ENCODE measurements at regions not wholly inside any gene's neighbourhood (a gene's known extent, or its start where the extent isn't known, plus 50 kb on each side); places are given as distances from the start of the nearest gene placed in this dataset.

DNA sequence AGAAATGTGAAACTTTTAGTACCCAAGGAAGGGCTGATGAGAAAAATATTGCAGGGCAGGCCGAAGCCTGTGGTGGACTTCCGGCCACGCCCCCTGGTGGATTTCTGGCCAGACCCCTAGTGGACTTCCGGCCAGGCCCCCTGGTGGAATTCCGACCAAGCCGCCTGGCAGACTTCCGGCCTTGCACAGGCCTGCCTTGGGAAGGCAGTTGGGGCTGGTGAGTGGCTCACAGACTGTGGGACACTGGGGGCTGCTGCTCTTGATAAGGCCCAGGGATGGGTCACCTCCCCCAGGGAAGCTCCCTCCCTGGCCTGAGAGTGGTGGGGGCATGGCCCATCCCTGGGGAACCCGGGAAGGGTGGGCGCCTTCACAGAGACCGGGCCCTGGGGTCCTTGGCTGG is 116.4 kb upstream of the MKI67 start:
- Histone ChIP-seq H3K9me3 (ENCODE audit: control insufficient read depth, low read length) (no peaks in the 10 kb centered on the region), H3K4ac (ENCODE audit: low read depth in 1 of 2, low read length in 2 of 2) (no peak overlapping the region), H4K91ac (ENCODE audit: low read length) (no peak overlapping the region), H2AFZ (ENCODE audit: low read depth, low read length) (no peak overlapping the region), H3K23ac (ENCODE audit: low read length in 2 of 2) (no peak overlapping the region), H2AK5ac (ENCODE audit: low read length, severe bottlenecking) (no peak overlapping the region), H2BK5ac (ENCODE audit: low read depth, low read length, poor library complexity, severe bottlenecking) (no peak overlapping the region), H3K9ac (ENCODE audit: low read length) (no peak overlapping the region), H3K18ac (ENCODE audit: low read depth in 1 of 2, low read length in 2 of 2) (no peak overlapping the region), H2BK15ac (ENCODE audit: low read depth, poor library complexity, severe bottlenecking) (no peak overlapping the region), H2BK12ac (ENCODE audit: low read length in 2 of 2) (no peak overlapping the region), H3K79me1 (replicated peaks; ENCODE audit: low read length, poor library complexity, severe bottlenecking) (no peaks in the 10 kb centered on the region), H3K4me1 (ENCODE audit: control insufficient read depth, insufficient read depth, low read depth, low read length) (no peaks in the 10 kb centered on the region), H3K36me3 (ENCODE audit: control insufficient read depth in 1 of 2, insufficient read depth in 2 of 2, low read depth in 1 of 2, low read length in 2 of 2) (no peaks in the 10 kb centered on the region), H3K27ac (ENCODE audit: low read length, poor library complexity, severe bottlenecking) (no peak overlapping the region), H4K8ac (ENCODE audit: low read length) (no peak overlapping the region), H3K4me3 (ENCODE audit: insufficient read depth in 1 of 2, low read depth in 1 of 2, low read length in 2 of 2) (no peak overlapping the region), H2BK120ac (ENCODE audit: low read depth, low read length) (no peak overlapping the region), H3K4me2 (ENCODE audit: low read length, poor library complexity, severe bottlenecking) (no peak overlapping the region), H3K27me3 (ENCODE audit: control insufficient read depth in 1 of 2, insufficient read depth in 1 of 2, low read length in 2 of 2) (no peaks in the 10 kb centered on the region), H3K14ac (ENCODE audit: low read length in 2 of 2) (no peak overlapping the region)
- DNase-seq = no peak
- 84% methylated on average over 10 of the region's 10 CpGs for WGBS

DNA sequence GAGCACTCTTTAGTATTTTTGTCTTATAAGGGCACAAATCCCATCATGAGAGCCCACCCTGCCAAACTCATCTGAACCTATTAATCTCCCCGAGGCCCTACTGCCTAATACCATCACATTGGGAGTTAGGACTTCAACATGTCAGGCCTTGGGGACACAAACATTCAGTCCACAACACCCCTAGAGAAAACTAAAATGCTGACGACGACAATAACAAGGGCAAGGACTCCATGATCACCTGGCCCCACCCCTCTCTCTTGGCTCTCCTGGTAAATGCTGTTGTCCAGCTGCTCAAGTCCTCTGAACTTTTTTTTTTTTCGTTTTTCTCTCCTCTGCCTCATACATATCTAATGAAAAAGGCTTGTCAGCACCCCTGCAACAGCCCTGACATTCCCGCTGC is 118.8 kb upstream of the MKI67 start:
- no peaks in the 10 kb centered on the region for H3K4me1 ChIP-seq (ENCODE audit: control insufficient read depth, insufficient read depth, low read depth, low read length)
- H3K14ac ChIP-seq (ENCODE audit: low read length in 2 of 2) = no peak overlapping the region
- H3K36me3 ChIP-seq (ENCODE audit: control insufficient read depth in 1 of 2, insufficient read depth in 2 of 2, low read depth in 1 of 2, low read length in 2 of 2) = no peaks in the 10 kb centered on the region
- WGBS = 53% methylated on average over 5 of the region's 5 CpGs
- no peaks in the 10 kb centered on the region for H3K79me1 ChIP-seq (replicated peaks; ENCODE audit: low read length, poor library complexity, severe bottlenecking)
- H2BK15ac ChIP-seq (ENCODE audit: low read depth, poor library complexity, severe bottlenecking) = no peak overlapping the region
- no peak overlapping the region for H3K18ac ChIP-seq (ENCODE audit: low read depth in 1 of 2, low read length in 2 of 2)
- no peak overlapping the region for H4K8ac ChIP-seq (ENCODE audit: low read length)
- DNase-seq = no peak
- H3K27me3 ChIP-seq (ENCODE audit: control insufficient read depth in 1 of 2, insufficient read depth in 1 of 2, low read length in 2 of 2) = no peaks in the 10 kb centered on the region
- H2BK120ac ChIP-seq (ENCODE audit: low read depth, low read length) = no peak overlapping the region
- H4K91ac ChIP-seq (ENCODE audit: low read length) = no peak overlapping the region
- H3K4me3 ChIP-seq (ENCODE audit: insufficient read depth in 1 of 2, low read depth in 1 of 2, low read length in 2 of 2) = no peak overlapping the region
- no peak overlapping the region for H2BK12ac ChIP-seq (ENCODE audit: low read length in 2 of 2)
- H3K27ac ChIP-seq (ENCODE audit: low read length, poor library complexity, severe bottlenecking) = no peak overlapping the region
- H3K4me2 ChIP-seq (ENCODE audit: low read length, poor library complexity, severe bottlenecking) = no peak overlapping the region
- no peak overlapping the region for H3K9ac ChIP-seq (ENCODE audit: low read length)
- H2BK5ac ChIP-seq (ENCODE audit: low read depth, low read length, poor library complexity, severe bottlenecking) = no peak overlapping the region
- no peak overlapping the region for H2AK5ac ChIP-seq (ENCODE audit: low read length, severe bottlenecking)
- H2AFZ ChIP-seq (ENCODE audit: low read depth, low read length) = no peak overlapping the region
- no peak overlapping the region for H3K4ac ChIP-seq (ENCODE audit: low read depth in 1 of 2, low read length in 2 of 2)
- no peak overlapping the region for H3K23ac ChIP-seq (ENCODE audit: low read length in 2 of 2)
- H3K9me3 ChIP-seq (ENCODE audit: control insufficient read depth, low read length) = no peaks in the 10 kb centered on the region

DNA sequence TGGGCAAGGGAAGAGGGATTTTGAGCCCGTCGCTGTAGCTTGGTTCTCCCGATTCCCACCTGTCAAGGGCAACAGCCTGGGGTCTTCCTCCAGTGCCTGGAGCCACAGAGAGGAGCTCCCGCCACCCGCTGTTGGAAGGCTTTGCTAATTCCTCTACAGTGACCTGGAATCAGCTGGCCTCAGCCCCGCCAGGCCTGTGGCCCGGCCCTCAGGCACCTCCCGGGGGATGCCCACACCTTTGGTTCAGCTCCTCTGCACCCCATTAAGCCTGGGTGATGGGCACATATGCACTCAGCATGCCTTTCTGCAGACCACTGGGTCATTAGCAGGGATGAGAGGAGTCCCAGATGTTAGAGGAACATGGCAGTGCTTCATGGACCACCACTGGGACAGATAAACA is 121.4 kb upstream of the MKI67 start:
- Histone ChIP-seq H3K14ac (ENCODE audit: low read length in 2 of 2) (no peak overlapping the region), H4K91ac (ENCODE audit: low read length) (no peak overlapping the region), H2BK15ac (ENCODE audit: low read depth, poor library complexity, severe bottlenecking) (no peak overlapping the region), H3K9ac (ENCODE audit: low read length) (no peak overlapping the region), H3K4ac (ENCODE audit: low read depth in 1 of 2, low read length in 2 of 2) (no peak overlapping the region), H3K27me3 (ENCODE audit: control insufficient read depth in 1 of 2, insufficient read depth in 1 of 2, low read length in 2 of 2) (no peaks in the 10 kb centered on the region), H3K27ac (ENCODE audit: low read length, poor library complexity, severe bottlenecking) (no peak overlapping the region), H3K4me2 (ENCODE audit: low read length, poor library complexity, severe bottlenecking) (no peak overlapping the region), H2BK5ac (ENCODE audit: low read depth, low read length, poor library complexity, severe bottlenecking) (no peak overlapping the region), H3K4me1 (ENCODE audit: control insufficient read depth, insufficient read depth, low read depth, low read length) (no peaks in the 10 kb centered on the region), H2AFZ (ENCODE audit: low read depth, low read length) (no peak overlapping the region), H3K9me3 (ENCODE audit: control insufficient read depth, low read length) (no peaks in the 10 kb centered on the region), H2BK120ac (ENCODE audit: low read depth, low read length) (no peak overlapping the region), H3K4me3 (ENCODE audit: insufficient read depth in 1 of 2, low read depth in 1 of 2, low read length in 2 of 2) (no peak overlapping the region), H2BK12ac (ENCODE audit: low read length in 2 of 2) (no peak overlapping the region), H3K23ac (ENCODE audit: low read length in 2 of 2) (no peak overlapping the region), H2AK5ac (ENCODE audit: low read length, severe bottlenecking) (no peak overlapping the region), H3K79me1 (replicated peaks; ENCODE audit: low read length, poor library complexity, severe bottlenecking) (no peaks in the 10 kb centered on the region), H3K36me3 (ENCODE audit: control insufficient read depth in 1 of 2, insufficient read depth in 2 of 2, low read depth in 1 of 2, low read length in 2 of 2) (no peaks in the 10 kb centered on the region), H3K18ac (ENCODE audit: low read depth in 1 of 2, low read length in 2 of 2) (no peak overlapping the region), H4K8ac (ENCODE audit: low read length) (no peak overlapping the region)
- 88% methylated on average over 8 of the region's 8 CpGs for WGBS
- DNase-seq = no peak

DNA sequence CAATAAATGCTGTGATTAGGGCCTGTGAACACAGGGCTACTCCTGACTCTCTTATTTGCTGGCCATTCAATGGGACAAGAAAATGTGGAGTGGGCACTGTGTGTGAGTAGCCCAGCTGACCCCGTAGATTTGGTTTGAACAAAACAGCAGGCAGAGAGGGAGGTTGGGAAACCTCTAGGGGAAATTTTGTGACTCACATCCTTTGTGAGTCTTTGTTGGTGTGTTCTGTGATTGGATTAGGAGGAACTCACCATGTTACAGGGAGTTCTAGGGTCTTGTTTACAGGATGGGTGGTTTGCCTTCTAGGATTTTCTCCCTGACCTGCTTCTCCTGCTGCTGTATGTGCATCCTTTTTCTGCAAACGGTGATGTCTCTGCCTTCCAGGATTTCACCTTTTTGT is 128.3 kb upstream of the MKI67 start:
- 59% methylated on average over 2 of the region's 2 CpGs for WGBS
- no peak overlapping the region for H2BK12ac ChIP-seq (ENCODE audit: low read length in 2 of 2)
- peak; percentile 25 for DNase-seq

More for the DNA sequence above, 128.3 kb upstream of the MKI67 start:
- no peaks in the 10 kb centered on the region for H3K9me3 ChIP-seq (ENCODE audit: control insufficient read depth, low read length)
- no peak overlapping the region for H3K4me2 ChIP-seq (ENCODE audit: low read length, poor library complexity, severe bottlenecking)
- no peaks in the 10 kb centered on the region for H3K36me3 ChIP-seq (ENCODE audit: control insufficient read depth in 1 of 2, insufficient read depth in 2 of 2, low read depth in 1 of 2, low read length in 2 of 2)
- no peak overlapping the region for H3K18ac ChIP-seq (ENCODE audit: low read depth in 1 of 2, low read length in 2 of 2)
- H3K79me1 ChIP-seq (replicated peaks; ENCODE audit: low read length, poor library complexity, severe bottlenecking) = no peaks in the 10 kb centered on the region
- H3K9ac ChIP-seq (ENCODE audit: low read length) = no peak overlapping the region
- H3K14ac ChIP-seq (ENCODE audit: low read length in 2 of 2) = no peak overlapping the region
- H3K27me3 ChIP-seq (ENCODE audit: control insufficient read depth in 1 of 2, insufficient read depth in 1 of 2, low read length in 2 of 2) = no peaks in the 10 kb centered on the region
- no peaks in the 10 kb centered on the region for H3K4me1 ChIP-seq (ENCODE audit: control insufficient read depth, insufficient read depth, low read depth, low read length)
- H3K4ac ChIP-seq (ENCODE audit: low read depth in 1 of 2, low read length in 2 of 2) = no peak overlapping the region
- no peak overlapping the region for H2AFZ ChIP-seq (ENCODE audit: low read depth, low read length)
- no peak overlapping the region for H3K23ac ChIP-seq (ENCODE audit: low read length in 2 of 2)
- no peak overlapping the region for H4K8ac ChIP-seq (ENCODE audit: low read length)
- no peak overlapping the region for H3K4me3 ChIP-seq (ENCODE audit: insufficient read depth in 1 of 2, low read depth in 1 of 2, low read length in 2 of 2)
- H2BK120ac ChIP-seq (ENCODE audit: low read depth, low read length) = no peak overlapping the region
- no peak overlapping the region for H4K91ac ChIP-seq (ENCODE audit: low read length)
- no peak overlapping the region for H2BK15ac ChIP-seq (ENCODE audit: low read depth, poor library complexity, severe bottlenecking)
- H3K27ac ChIP-seq (ENCODE audit: low read length, poor library complexity, severe bottlenecking) = no peak overlapping the region
- no peak overlapping the region for H2BK5ac ChIP-seq (ENCODE audit: low read depth, low read length, poor library complexity, severe bottlenecking)
- H2AK5ac ChIP-seq (ENCODE audit: low read length, severe bottlenecking) = no peak overlapping the region

All from mesenchymal stem cell (in vitro differentiated cells and primary cell).